ENCODE measurements at regions not wholly inside any gene's neighbourhood (a gene's known extent, or its start where the extent isn't known, plus 50 kb on each side); places are given as distances from the start of the nearest gene placed in this dataset.

GRCh38 chr18:75562216-75562615 is 134.7 kb upstream of the SMIM21 start:
- no peak overlapping the region for H3K4me3 ChIP-seq (ENCODE audit: low read depth, low read length)
- TF ChIP-seq CTCF (IDR thresholded peaks at IDR 0.05; ENCODE audit: borderline replicate concordance, insufficient read depth, low read depth, low read length), result no peak

- no peak for TF ChIP-seq CTCF (IDR thresholded peaks at IDR 0.05; ENCODE audit: borderline replicate concordance, insufficient read depth, low read depth, low read length)
- H3K4me3 ChIP-seq (ENCODE audit: low read depth, low read length), result no peak overlapping the region
These were observed 131.3 kb upstream of the SMIM21 start for GRCh38 chr18:75558790-75559189.

- no peak overlapping the region for H3K4me3 ChIP-seq (ENCODE audit: low read depth, low read length)
- TF ChIP-seq CTCF (IDR thresholded peaks at IDR 0.05; ENCODE audit: borderline replicate concordance, insufficient read depth, low read depth, low read length), result no peak
These were observed 129.3 kb upstream of the SMIM21 start for GRCh38 chr18:75556841-75557240.

- no peak for TF ChIP-seq CTCF (IDR thresholded peaks at IDR 0.05; ENCODE audit: borderline replicate concordance, insufficient read depth, low read depth, low read length)
- no peak overlapping the region for H3K4me3 ChIP-seq (ENCODE audit: low read depth, low read length)
These were observed 127.2 kb upstream of the SMIM21 start for GRCh38 chr18:75554644-75555185.

- H3K4me3 ChIP-seq (ENCODE audit: low read depth, low read length), result no peak overlapping the region
- TF ChIP-seq CTCF (IDR thresholded peaks at IDR 0.05; ENCODE audit: borderline replicate concordance, insufficient read depth, low read depth, low read length), result no peak
These were observed 126.7 kb upstream of the SMIM21 start for GRCh38 chr18:75554176-75554575.

GRCh38 chr18:75553021-75553420 is 125.5 kb upstream of the SMIM21 start:
- no peak for TF ChIP-seq CTCF (IDR thresholded peaks at IDR 0.05; ENCODE audit: borderline replicate concordance, insufficient read depth, low read depth, low read length)
- H3K4me3 ChIP-seq (ENCODE audit: low read depth, low read length), result no peak overlapping the region

- no peak overlapping the region for H3K4me3 ChIP-seq (ENCODE audit: low read depth, low read length)
- no peak for TF ChIP-seq CTCF (IDR thresholded peaks at IDR 0.05; ENCODE audit: borderline replicate concordance, insufficient read depth, low read depth, low read length)
These were observed 123.6 kb upstream of the SMIM21 start for GRCh38 chr18:75551071-75551470.

All from GM12875 (cell line).